Occipital lobe (tissue), 1 donor: ENCODE measurements at regions not wholly inside any gene's neighbourhood (a gene's known extent, or its start where the extent isn't known, plus 50 kb on each side); places are given as distances from the start of the nearest gene placed in this dataset.
"Not testable (repeated sequence)": the region's sequence is repeated elsewhere in the genome, so short reads cannot be mapped to it uniquely, and the experiment has no call there.

Experiments
- DNase-seq: peaks from one replicate; lab custom pipeline; 2025; lab: John Stamatoyannopoulos, UW

DNA sequence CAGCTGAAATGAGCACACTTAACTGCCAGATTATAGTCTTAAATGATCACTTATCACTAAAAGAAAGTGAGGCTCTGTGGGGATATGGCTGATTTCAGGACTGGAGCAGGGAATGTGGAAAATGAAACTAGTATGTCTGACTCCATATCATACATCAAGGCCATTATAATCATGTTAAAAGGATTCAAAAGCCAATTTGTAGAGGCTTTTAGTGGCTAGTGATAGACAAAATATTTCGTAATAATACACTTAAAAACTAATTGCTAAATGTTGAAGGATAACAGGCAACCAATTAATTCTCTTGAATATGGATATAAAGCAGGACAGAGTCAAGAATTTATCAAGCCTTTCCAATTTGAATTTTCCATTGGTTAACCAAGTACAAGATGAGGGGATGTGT lies 358.1 kb upstream of the NDST3 start:
- no peak for DNase-seq

DNA sequence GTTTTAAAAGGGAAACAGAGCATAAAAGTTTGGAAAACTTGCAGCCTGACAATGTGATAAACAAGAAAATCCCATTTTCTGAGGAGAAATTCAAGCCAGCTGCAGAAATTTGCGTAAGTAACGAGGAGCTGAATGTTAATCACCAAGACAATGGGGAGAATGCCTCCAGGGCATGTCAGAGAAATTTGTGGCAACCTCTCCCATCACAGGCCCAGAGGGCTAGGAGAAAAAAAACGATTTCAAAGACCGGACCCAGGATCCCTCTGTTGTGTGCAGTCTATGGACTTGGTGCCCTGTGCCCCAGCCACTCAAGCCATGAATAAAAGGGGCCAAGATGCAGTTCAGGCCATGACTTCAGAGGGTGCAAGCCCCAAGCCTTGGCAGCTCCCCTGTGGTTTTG lies 355.4 kb upstream of the NDST3 start:
- no peak for DNase-seq

DNA sequence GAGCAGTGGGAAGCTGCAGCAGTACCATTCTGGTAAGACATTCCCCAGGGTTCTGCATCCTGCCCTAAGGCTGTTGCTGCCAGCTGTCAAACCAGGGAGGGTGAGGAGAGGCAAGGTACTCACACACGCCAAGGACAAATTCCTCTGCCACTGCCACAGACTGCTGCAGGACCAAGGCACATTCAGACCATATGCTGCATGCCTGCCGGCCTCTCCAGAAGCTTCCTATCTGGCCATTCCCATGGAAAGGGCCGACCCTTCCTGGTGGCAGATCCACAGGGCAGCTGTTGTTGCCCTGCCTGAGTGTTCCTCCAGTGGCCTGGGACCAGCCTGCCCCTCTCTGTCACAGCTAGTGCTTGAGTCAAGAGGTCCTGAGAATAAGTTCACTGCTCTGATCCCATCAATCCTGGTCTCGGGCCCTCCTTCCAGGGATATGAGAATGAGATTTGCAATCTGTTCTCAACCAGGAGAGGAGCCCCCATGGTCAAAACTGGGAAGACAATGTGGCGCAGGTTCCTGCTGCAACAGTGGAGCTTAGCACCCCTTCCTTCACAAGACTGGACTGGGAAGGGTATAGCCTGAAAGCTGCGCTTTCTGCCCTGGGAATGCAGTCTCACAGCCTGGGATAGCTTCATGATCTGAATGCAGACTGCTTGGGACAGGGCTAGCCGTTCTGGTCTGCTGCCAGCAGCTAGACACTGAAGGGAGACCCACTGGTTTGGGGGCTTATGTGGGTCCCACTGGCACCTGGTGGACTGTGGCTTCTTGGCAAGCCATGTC lies 342.5 kb upstream of the NDST3 start:
- DNase-seq, result no peak

DNA sequence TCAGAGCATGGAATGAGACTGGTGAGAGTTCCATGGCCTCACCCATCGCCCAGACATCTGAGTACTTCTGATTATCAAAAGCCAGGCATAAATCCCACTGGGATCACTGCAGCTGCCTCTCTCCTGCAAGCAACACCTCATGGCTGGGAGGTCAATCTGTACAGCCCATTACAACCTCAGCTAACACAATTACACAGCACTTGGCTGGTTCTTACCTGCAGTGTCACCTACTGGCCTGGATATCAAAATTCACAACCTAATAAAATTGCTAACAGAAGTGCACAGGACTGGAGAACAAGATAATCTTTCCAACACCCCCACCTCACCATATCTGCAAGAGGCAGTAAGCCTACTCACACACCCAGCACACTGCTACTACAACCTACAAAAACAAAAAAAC lies 341.7 kb upstream of the NDST3 start:
- DNase-seq, result no peak

DNA sequence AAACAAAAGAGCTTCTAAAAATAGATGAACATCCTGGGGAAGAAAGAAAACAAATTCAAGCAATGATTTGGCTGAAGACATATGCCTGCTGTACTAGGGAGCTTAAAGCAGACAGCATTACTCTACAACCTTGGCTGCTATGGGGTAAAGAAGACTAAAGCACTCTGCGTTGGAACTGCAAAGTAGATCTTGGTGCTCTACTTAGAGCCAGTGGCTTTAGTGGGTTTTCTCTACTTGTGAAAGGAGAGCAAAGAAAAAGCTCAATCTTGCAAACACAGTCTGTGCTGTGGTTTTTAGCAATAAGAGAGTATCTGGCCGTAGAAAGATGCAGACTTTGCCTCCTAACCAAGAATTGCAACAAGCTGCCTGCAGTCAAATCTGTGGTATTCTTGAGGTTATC lies 334.7 kb upstream of the NDST3 start:
- no peak for DNase-seq

DNA sequence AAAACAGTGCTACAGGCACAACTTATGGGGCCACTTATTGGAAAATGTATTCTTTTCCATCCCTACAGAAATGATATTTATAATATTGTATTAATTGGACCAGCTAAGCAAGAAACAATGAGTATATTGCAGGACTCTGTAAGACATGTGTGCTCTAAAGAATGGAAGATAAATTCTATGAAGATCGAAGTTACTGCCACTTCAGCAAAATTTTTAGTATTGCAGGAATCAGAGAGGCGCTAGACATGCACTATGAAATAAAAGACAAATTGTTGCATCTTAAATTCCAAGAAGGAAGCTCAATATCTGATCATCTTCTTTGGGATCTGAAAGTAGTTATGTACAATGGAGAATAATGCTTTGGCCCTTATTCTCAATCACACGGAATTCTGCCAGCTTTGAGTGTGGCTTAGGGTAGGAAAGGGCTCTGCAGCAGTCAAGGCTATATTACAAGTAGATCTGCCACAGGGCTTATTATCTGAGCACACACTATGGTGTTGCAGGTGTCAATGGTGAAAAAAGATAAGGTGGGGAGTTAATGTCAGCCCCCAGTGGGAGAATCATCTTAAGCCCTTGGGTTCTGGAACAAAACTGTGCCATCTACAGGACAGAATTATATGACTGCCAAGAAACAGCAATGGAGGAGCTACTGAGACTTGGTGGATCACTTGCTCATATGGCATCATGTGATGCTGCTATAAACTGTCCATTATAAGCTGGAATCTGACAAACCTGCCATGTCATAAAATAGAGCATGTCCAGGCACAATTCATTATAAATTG lies 334.0 kb upstream of the NDST3 start:
- DNase-seq, result no peak

DNA sequence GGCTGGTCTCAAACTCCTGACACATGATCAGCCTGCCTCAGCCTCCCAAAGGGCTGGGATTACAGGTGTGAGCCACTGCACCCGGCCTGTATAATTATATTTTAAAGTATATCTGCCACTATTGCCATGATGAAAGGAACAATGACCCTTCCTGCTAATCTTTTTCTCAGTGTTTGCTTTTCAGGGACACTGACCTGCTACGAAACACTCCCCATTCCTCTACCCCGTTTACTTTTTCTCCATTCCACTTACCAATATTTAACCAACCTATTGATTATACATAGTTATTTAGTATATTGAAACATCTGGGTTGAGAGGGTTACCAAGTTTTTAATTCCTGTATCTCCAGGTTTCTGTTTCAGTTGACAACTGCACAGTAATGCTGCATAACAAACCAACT lies 331.9 kb upstream of the NDST3 start:
- no peak for DNase-seq

DNA sequence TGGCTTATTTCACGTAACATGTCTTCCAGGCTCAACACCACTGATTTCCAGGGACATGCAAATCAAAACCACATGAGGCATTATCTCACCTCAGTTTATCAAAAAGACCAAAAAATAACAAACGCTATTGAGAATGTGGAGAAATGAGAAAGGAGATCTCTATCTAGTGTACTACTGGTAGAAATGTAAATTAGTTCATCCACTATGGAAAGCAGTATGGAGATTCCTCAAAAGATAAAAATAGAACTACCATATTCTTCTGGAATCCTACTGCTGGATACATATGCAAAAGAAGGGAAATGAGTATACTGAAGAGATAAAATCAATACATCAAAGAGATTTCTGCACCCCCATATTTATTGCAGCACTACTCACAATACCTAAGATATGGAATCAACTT lies 329.6 kb upstream of the NDST3 start:
- no peak for DNase-seq

DNA sequence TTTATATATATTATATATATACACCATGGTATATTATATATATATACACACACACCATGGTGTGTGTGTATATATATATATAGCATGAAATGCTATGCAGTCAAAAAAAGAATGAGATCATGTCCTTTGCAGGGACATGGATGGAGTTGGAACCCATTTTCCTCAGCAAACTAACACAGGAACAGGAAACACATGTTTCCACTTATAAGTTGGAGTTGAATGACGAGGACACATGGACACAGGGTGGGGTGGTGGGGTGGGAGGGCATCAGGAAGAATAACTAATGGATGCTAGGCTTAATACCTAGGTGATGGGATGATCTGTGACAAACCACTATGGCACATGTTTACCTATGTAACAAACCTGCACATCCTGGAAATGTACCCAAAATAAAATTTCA lies 293.6 kb upstream of the NDST3 start:
- DNase-seq, result no peak

DNA sequence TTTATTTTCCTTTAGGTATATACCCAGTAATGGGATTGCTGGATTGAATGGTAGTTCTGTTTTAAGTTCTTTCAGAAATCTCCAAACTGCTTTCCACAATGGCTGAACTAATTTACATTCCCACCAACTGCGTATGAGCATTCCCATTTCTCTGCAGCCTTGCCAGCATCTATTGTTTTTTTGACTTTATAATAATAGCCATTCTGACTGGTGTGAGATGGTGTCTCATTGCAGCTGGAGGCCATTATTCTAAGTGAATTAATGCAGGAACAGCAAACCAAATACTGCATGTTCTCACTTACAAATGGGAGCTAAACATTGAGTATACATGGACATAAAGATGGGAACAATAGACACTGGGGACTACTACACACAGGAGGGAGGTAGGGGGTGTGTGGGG lies 288.9 kb upstream of the NDST3 start:
- not testable (repeated sequence) for DNase-seq

DNA sequence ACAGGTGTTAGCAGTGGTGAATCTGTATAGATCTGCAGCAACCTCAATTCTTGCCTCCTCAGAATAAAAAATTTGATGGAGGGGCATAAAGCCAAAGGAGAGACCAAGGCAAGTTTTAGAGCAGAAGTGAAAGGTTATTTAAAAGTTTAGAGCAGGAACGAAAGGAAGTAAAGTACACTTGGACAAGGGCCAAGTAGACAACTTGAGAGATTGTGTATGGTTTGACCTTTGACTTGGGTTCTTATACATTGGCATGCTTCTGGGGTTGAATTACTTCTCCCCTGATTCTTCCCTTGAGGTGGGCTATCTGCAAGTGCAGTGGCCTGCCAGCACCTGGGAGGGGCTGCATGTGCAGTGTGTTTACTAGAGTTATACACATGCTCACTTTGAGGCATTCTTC lies 278.8 kb upstream of the NDST3 start:
- no peak for DNase-seq

DNA sequence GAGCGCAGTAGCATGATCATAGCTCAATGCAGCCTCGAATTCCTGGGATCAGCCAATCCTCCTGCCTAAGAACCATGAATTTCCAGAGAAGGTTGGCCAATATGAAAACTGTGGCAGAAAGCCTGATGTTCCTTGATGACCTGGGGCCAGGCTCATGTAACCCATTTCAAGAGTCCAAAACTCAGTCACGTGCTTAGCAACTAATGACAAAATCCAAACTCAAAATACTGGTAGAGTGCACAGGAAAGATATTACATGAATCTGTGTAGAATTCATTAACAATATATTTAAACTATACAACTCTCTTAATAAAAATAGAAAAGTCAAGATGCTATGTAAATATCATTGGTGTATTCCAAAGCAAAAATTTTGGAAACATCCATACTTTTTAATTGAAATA lies 265.7 kb upstream of the NDST3 start:
- no peak for DNase-seq

DNA sequence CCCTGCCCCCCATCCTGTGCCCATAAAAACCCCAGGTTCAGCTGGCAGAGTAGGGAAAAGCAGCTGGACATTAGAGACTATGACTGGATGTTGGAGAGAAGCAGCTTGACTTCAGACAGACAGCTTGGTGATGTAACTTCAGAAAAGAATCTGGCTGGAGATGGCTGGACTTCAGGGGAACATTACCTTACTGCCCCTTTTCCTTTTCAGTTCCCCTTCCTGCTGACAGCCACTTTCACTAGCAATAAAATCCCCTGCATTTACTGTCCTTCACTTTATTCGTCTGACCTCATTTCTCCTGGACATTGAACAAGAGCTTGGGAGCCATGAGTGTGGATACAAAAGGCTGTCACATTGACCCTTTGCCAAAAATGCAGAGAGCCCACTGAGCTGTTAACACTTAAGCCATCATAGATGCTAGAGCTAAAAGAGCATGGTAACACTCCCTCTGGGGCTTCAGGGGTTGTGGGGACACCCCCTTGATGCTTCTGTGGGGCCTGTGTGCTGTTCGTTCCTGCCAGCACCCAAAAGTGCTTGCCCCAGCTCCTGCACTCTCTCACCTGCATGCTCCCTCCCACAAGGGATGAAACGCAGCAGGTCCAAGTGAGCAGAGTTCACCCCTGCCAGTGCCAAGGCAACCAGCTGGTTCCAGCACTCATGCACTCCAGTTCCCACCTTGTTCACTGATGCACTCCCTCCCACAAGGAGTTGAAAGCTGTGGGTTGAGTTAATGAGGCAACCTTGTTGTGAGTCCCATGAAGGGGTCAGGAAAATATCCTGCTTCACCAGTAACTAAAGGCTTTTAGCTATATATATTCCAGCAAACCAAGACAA lies 263.8 kb upstream of the NDST3 start:
- DNase-seq, result no peak

DNA sequence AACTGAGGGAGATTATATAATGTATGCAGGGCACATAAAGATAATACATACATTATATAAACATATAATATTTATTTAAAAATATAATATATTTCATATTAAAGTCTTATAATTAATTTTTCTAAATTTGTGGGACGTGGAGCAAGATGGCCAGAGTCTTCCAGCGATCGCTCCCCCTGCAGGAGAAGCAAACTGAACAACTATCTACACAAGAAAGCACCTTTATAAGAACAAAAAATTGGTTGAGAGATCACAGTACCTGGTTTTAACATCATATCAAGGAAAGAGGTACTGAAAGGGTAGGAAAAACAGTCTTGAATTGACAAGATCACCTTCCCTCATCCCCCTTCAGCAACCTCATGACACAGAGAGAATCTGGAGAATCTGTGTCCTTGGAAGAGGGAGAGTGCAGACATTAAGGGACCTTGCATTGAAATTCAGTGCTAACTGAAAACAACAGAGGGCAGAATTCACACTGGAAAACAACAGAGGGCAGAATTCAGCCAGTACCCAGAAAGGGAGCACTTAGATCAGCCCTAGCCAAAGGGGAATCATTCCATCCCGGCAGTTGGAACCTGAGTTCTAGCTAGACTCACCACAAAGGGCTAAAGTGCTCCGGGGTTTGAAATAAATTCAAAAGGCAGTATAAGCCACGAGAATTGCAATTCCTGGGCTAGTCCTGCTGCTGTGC lies 262.5 kb upstream of the NDST3 start:
- no peak for DNase-seq

DNA sequence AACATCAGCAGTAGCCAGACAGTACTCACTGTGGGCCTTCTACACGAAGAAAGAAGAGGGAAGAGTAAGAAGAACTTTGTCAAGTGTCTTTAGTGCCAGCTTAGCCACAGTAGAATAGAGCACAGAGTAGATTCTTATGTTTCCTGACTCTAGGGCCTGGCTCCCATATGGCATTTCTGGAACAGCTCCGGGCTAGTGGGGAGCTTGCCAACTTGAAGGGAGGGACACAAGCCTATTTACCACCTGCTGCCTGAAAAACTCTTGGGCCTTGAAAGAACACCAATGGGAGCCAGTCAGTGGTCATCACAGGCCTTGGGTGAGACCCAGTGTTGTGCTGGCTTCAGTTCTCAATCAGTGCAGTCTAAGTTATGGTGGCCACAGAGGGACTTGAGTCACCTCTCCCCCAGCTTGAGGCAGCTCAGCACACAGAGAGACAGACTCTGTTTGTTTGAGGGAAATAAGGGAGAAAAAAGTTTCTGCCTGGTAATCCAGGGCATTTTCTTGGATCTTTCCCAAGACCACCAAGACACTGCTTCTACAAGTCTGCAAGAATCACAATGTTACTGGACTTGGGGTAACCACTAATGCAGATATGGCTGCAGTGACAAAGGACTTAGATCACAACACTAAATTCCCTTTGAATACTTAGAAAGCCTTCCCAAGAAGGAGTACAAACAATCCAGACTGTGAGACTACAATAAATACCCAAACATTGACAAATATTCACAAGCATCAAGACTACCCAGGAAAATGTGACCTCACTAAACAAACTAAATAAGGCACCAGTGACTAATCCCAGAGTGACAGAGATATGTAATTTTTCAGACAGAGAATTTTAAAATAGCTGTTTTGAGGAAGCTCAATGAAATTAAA lies 261.0 kb upstream of the NDST3 start:
- DNase-seq, result no peak

DNA sequence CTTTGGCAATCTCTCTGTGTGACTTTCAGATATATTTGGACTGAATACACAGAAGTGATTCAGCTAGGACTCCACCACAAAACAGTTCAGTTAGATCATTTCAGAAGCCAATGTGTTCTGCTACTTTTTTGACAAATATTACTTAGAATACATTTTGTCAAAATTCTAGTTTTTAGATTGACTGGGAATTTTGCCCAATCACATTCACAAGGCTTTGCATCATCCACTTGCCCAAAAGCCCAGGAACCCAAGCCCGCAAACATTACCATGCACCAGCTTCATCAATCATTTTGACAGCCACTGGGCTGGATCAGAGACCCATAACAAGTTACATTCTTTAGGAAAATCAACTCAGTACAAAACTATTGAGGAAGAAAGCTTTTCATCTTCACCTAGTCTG lies 256.6 kb upstream of the NDST3 start:
- DNase-seq, result no peak

DNA sequence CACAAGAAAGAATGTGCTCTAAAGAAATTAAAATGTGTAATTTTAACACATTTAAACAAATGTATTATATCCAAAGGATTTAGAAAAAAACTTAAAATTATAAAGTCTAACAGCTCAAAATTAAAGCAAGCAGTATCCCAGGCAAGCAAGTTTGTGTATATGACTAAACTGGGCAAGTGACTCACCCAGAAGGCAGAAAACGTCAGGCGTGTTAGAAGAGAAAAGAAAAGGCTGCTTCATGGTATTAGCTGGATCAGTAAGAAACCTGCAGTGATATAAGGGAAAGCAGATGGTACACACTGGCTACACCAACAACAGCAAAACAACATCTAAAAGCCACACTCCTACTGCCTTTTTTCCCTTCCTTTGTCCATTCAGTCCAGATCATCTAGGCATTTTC lies 250.6 kb upstream of the NDST3 start:
- DNase-seq, result no peak

DNA sequence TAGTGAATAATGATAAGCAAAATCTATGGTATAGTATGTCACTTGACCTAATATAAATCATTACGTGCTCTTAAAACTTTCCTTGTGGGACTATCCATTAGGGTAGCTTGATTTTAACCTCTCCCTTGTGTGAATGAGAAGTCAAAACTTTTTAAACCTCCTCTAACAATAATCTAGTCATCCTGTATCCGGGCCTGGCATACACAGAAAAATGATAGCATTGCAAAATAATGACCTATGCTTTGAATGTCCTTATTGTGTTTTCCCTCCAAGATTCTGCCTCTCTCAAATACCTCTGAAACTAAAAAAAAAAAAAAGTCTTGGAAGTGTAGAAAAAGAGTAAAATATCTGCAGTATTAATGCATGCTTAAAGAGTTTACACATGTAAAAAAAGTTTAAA lies 250.0 kb upstream of the NDST3 start:
- DNase-seq, result no peak

DNA sequence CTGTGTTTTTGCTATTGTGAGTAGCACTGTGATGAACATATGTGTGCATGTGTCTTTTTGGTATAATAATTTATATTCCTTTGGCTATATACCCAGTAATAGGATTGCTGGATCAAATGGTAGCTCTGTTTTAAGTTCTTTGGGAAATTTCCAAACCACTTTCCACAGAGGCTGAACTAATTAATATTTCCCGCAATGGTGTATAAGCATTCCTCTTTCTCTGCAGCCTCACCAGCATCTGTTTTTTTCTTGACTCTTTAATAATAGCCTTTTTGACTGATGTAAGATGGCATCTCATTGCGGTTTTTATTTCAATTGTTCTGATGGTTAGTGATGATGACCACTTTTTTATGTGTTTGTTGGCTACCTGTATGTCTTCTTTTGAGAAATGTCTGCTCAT lies 247.7 kb upstream of the NDST3 start:
- DNase-seq, result no peak

DNA sequence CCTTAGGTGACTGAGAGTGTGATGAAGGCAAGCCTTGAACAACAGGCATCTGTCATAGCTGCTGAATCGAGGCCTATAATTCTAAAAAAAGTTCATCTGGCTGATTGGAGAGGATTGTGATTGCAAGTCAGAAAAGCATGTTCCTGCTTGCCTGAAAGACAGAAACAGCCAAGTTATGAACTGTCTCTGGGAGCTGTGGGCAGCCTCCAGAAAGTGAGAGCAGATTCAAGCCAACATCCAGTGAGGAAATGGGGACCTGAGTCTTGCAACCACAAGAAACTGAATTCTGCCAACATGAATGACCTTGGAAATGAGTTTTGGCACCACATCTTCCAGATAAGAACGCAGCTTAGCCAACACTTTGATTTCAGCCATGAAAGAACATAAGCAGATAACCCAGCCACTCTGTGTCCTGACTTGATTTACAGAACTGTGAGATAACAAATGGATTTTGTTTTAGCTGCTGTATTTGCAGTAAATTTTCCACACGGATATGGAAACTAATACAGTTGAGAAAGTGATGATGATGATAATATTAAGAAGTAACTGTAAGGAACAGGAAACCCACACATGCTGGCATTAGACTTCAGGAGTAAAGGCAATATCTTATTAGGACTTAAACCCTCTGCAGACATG lies 240.3 kb upstream of the NDST3 start:
- no peak for DNase-seq
